Neuronal stem cell (in vitro differentiated cells): ENCODE measurements at regions not wholly inside any gene's neighbourhood (a gene's known extent, or its start where the extent isn't known, plus 50 kb on each side); places are given as distances from the start of the nearest gene placed in this dataset.

Source experiments
- DNase-seq: peaks from one replicate; pipeline ENCODE4 v3.0.0-alpha.2; 2013; ENCODE audit warnings: low spot score
- H2AFZ ChIP-seq: one replicate; pipeline ENCODE4 v1.6.1; 2013; ENCODE audit warnings: mild to moderate bottlenecking, low read length, inconsistent platforms
- H2AK5ac ChIP-seq: 2 replicates; pipeline ENCODE4 v1.6.1; 2013; ENCODE audit warnings: low read depth, mild to moderate bottlenecking, inconsistent platforms, low read length, moderate library complexity, mixed read lengths
- H2BK120ac ChIP-seq: 2 replicates; pipeline ENCODE4 v1.6.1; 2013; ENCODE audit warnings: low read depth, mild to moderate bottlenecking, inconsistent platforms, low read length, moderate library complexity, mixed read lengths
- H2BK12ac ChIP-seq: one replicate; pipeline ENCODE4 v1.6.1; 2013; ENCODE audit warnings: low read length, inconsistent platforms
- H2BK15ac ChIP-seq: 2 replicates; pipeline ENCODE4 v1.6.1; 2013; ENCODE audit warnings: mild to moderate bottlenecking, low read length, inconsistent platforms, mixed read lengths
- H2BK5ac ChIP-seq: one replicate; pipeline ENCODE4 v1.6.1; 2013; ENCODE audit warnings: inconsistent platforms, mild to moderate bottlenecking, low read length, moderate library complexity
- H3K14ac ChIP-seq: one replicate; pipeline ENCODE4 v1.6.1; 2013; ENCODE audit warnings: low read length, inconsistent platforms
- H3K18ac ChIP-seq: 2 replicates; pipeline ENCODE4 v1.6.1; 2013; ENCODE audit warnings: low read length, inconsistent platforms
- H3K23ac ChIP-seq: 2 replicates; pipeline ENCODE4 v1.6.1; 2013; ENCODE audit warnings: low read depth, mild to moderate bottlenecking, mixed read lengths, low read length, inconsistent platforms; ENCODE audit not compliant: poor library complexity
- H3K27ac ChIP-seq: replicated peaks from 3 replicates; pipeline ENCODE4 v1.5.1; 2013; ENCODE audit warnings: low read length, inconsistent platforms
- H3K27me3 ChIP-seq, 3 experiments: 2 replicates each; pipeline ENCODE4 v1.6.1; 2013; ENCODE audit warnings: low read length in 3 of 3, mild to moderate bottlenecking in 2 of 3, inconsistent platforms in 1 of 3, low read depth in 1 of 3, mixed read lengths in 1 of 3, moderate library complexity in 1 of 3; ENCODE audit not compliant: control insufficient read depth in 3 of 3, insufficient read depth in 3 of 3
- H3K36me3 ChIP-seq, 2 donors: replicated peaks in 1 of 2; 2 replicates each; pipeline ENCODE4 v1.6.1; 2013; ENCODE audit warnings: low read length in 2 of 2; ENCODE audit not compliant: control insufficient read depth in 2 of 2, insufficient read depth in 2 of 2
- H3K4ac ChIP-seq: 2 replicates; pipeline ENCODE4 v1.6.1; 2013; ENCODE audit warnings: inconsistent platforms, mild to moderate bottlenecking, low read length, moderate library complexity
- H3K4me1 ChIP-seq, 2 donors: 1 replicate in 1 of 2; 2 replicates in 1 of 2; pipeline ENCODE4 v1.6.1; 2013; ENCODE audit warnings: low read length in 2 of 2, low read depth in 1 of 2; ENCODE audit not compliant: control insufficient read depth in 2 of 2, insufficient read depth in 1 of 2
- H3K4me2 ChIP-seq: one replicate; pipeline ENCODE4 v1.6.1; 2013; ENCODE audit warnings: mild to moderate bottlenecking, low read length, inconsistent platforms; ENCODE audit not compliant: insufficient read depth, poor library complexity, severe bottlenecking
- H3K4me3 ChIP-seq, 2 donors: 2 replicates each; pipeline ENCODE4 v1.5.1; 2013; ENCODE audit warnings: low read length in 2 of 2, mild to moderate bottlenecking in 2 of 2, inconsistent platforms in 1 of 2, moderate library complexity in 1 of 2
- H3K79me1 ChIP-seq: one replicate; pipeline ENCODE4 v1.6.1; 2013; ENCODE audit warnings: low read depth, mild to moderate bottlenecking, inconsistent platforms, low read length, moderate library complexity
- H3K9ac ChIP-seq: one replicate; pipeline ENCODE4 v1.6.1; 2013; ENCODE audit warnings: mild to moderate bottlenecking, low read depth, low read length, inconsistent platforms; ENCODE audit not compliant: poor library complexity
- H3K9me3 ChIP-seq, 2 donors: replicated peaks in 1 of 2; 2 replicates each; pipeline versions ENCODE3 to v1.6.1; 2013; ENCODE audit warnings: low read length in 2 of 2, mild to moderate bottlenecking in 2 of 2, inconsistent platforms in 1 of 2, low read depth in 1 of 2, mixed read lengths in 1 of 2, moderate library complexity in 1 of 2; ENCODE audit not compliant: control insufficient read depth in 2 of 2, insufficient read depth in 1 of 2
- H4K8ac ChIP-seq: one replicate; pipeline ENCODE4 v1.6.1; 2013; ENCODE audit warnings: low read depth, mild to moderate bottlenecking, inconsistent platforms, low read length, moderate library complexity
- H4K91ac ChIP-seq: one replicate; pipeline ENCODE4 v1.6.1; 2013; ENCODE audit warnings: low read length, low read depth, mild to moderate bottlenecking, inconsistent platforms; ENCODE audit not compliant: poor library complexity
- WGBS, 2 donors: extraction: QIAGEN DNeasy Blood & Tissue Kit; methylation state at CpG; one replicate each; pipeline ENCODE4 v1.1.7; 2013; ENCODE audit warnings: missing lambda C conversion rate in 2 of 2, mixed read lengths in 1 of 2; ENCODE audit not compliant: insufficient read length in 2 of 2, insufficient replicate concordance in 1 of 2; ENCODE audit errors: extremely low coverage in 2 of 2; 5-methylcytosine and 5-hydroxymethylcytosine counted together

DNA sequence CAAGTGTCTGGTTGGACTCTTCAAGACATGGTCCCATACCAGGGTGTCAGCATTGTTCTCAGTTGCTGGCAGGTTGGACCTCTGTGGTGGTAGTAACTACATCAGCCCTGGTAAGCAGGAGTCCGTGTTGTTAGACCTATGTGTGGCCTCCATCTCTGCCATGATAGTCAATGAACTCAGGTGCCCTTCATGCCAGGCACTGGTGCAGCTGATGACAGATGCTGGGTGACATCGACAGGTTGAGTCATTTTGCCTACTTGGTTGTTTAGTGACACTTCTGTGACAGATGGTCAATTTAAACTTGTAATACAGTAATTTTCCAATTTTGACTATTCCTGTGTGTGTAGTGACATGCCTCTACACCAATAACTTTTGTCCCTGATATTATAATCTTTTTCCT, 189.7 kb downstream of the SP3 start:
- H4K8ac ChIP-seq: no peak overlapping the region
- H3K23ac ChIP-seq: no peak overlapping the region
- no peaks in the 10 kb centered on the region for H3K36me3 ChIP-seq
- H3K4me1 ChIP-seq: peaks cover 5 to 8% of the 10 kb centered on the region in 2 donors
- H2AFZ ChIP-seq: no peak overlapping the region
- no peaks in the 10 kb centered on the region for H3K79me1 ChIP-seq
- no peak overlapping the region for H3K18ac ChIP-seq
- H4K91ac ChIP-seq: no peak overlapping the region
- H3K9me3 ChIP-seq: no peaks in the 10 kb centered on the region
- H2BK120ac ChIP-seq: no peak overlapping the region
- WGBS, 2 donors: no CpG with 5 or more reads among the region's 2 CpGs
- H3K27me3 ChIP-seq: no peaks in the 10 kb centered on the region
- H2AK5ac ChIP-seq: no peak overlapping the region
- no peak overlapping the region for H3K14ac ChIP-seq
- H2BK15ac ChIP-seq: no peak overlapping the region
- H3K4me3 ChIP-seq: no peak overlapping the region
- H3K4me2 ChIP-seq: no peak overlapping the region
- no peak overlapping the region for H3K9ac ChIP-seq
- H3K27ac ChIP-seq: no peak overlapping the region
- no peak for DNase-seq
- H2BK12ac ChIP-seq: no peak overlapping the region
- no peak overlapping the region for H3K4ac ChIP-seq
- no peak overlapping the region for H2BK5ac ChIP-seq

DNA sequence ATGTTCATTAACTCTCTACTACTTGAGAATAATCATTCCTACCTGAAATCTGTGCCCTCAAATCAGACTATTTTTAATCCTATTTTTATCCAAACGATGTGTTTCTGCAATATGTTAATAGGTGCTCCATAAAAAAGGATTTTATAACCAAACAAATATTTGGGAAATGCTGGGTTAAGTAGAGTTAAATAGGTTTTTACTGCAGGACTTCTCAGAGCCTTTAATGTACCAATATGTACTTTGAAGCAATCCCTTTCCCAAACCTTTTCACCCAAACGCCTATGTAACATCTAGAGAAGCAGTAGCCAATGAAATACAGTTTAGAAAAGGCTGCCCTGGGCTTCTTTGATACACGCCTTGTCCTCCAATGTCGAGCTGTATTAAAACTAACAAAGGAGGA, 182.5 kb downstream of the SP3 start:
- H3K4me1 ChIP-seq: peaks cover 2 to 5% of the 10 kb centered on the region in 2 donors
- no peak overlapping the region for H3K23ac ChIP-seq
- H4K8ac ChIP-seq: no peak overlapping the region
- H4K91ac ChIP-seq: no peak overlapping the region
- no peak overlapping the region for H3K9ac ChIP-seq
- H3K27ac ChIP-seq: no peak overlapping the region
- H2BK15ac ChIP-seq: no peak overlapping the region
- no peak overlapping the region for H3K14ac ChIP-seq
- no CpG with 5 or more reads among the region's 4 CpGs for WGBS, 2 donors
- H2BK120ac ChIP-seq: no peak overlapping the region
- no peak overlapping the region for H3K18ac ChIP-seq
- no peak overlapping the region for H2BK12ac ChIP-seq
- no peak overlapping the region for H2AFZ ChIP-seq
- no peak overlapping the region for H2AK5ac ChIP-seq
- no peaks in the 10 kb centered on the region for H3K9me3 ChIP-seq
- H3K27me3 ChIP-seq: no peaks in the 10 kb centered on the region
- DNase-seq: no peak
- H3K4me2 ChIP-seq: no peak overlapping the region
- H2BK5ac ChIP-seq: no peak overlapping the region
- no peak overlapping the region for H3K4me3 ChIP-seq
- H3K79me1 ChIP-seq: no peaks in the 10 kb centered on the region
- H3K36me3 ChIP-seq: no peaks in the 10 kb centered on the region
- no peak overlapping the region for H3K4ac ChIP-seq

DNA sequence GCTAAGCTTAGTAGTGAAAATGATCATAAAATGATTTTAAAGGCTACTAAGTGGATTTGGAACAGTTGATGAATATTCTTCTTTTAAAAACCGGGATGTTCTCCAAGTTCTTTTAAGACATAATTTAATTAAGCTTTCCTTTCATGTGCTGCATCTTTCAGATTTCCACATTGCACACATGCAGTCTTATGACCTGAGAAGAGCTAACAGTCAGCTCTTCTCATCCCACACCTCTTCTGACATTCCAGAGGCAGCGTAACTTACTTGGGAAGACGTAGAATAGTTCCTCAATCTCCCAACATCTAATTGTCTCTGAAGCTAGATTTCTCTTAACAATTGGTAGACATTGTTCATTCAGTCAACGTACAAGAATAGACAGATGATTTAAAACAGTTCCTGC, 181.8 kb downstream of the SP3 start:
- no CpG with 5 or more reads among the region's 4 CpGs for whole genome bisulfite sequencing, 2 donors
- no peak overlapping the region for H3K9ac ChIP-seq
- H2BK120ac ChIP-seq: no peak overlapping the region
- H3K14ac ChIP-seq: no peak overlapping the region
- no peak overlapping the region for H2AK5ac ChIP-seq
- H2BK12ac ChIP-seq: no peak overlapping the region
- no peak overlapping the region for H2BK5ac ChIP-seq
- H3K18ac ChIP-seq: no peak overlapping the region
- no peaks in the 10 kb centered on the region for H3K27me3 ChIP-seq
- H2BK15ac ChIP-seq: no peak overlapping the region
- no peak overlapping the region for H2AFZ ChIP-seq
- H3K4me1 ChIP-seq: peaks cover 2 to 5% of the 10 kb centered on the region in 2 donors
- H3K9me3 ChIP-seq: no peaks in the 10 kb centered on the region
- no peak overlapping the region for H3K23ac ChIP-seq
- H3K4me2 ChIP-seq: no peak overlapping the region
- no peak overlapping the region for H3K4me3 ChIP-seq
- no peak overlapping the region for H3K4ac ChIP-seq
- H3K27ac ChIP-seq: no peak overlapping the region
- no peaks in the 10 kb centered on the region for H3K36me3 ChIP-seq
- no peak for DNase-seq
- no peaks in the 10 kb centered on the region for H3K79me1 ChIP-seq
- no peak overlapping the region for H4K91ac ChIP-seq
- H4K8ac ChIP-seq: no peak overlapping the region

DNA sequence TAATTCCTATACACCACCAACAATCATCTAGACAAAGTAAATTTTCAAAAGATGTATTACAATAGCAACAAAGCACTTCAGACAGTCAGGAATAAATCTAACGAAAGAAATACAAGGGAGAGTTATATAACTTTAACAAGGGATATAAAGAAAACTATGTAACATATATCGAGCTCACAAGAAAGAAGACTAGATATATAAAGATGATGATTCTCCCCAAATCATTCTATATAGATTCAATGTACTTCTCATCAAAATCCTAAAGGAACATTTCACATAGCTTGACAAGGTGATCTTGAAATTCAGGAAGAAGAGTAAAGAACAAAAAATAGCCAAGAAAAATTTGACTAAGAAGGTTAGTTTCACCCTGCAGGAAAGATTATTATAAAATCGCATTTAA, 179.4 kb downstream of the SP3 start:
- H4K8ac ChIP-seq: no peak overlapping the region
- H2AK5ac ChIP-seq: no peak overlapping the region
- H3K18ac ChIP-seq: no peak overlapping the region
- no peak overlapping the region for H3K4ac ChIP-seq
- WGBS, 2 donors: no CpG with 5 or more reads among the region's 3 CpGs
- no peak overlapping the region for H3K4me2 ChIP-seq
- H3K79me1 ChIP-seq: no peaks in the 10 kb centered on the region
- H3K9me3 ChIP-seq: no peaks in the 10 kb centered on the region
- no peaks in the 10 kb centered on the region for H3K36me3 ChIP-seq
- H2BK120ac ChIP-seq: no peak overlapping the region
- no peak overlapping the region for H2BK12ac ChIP-seq
- no peak overlapping the region for H3K9ac ChIP-seq
- no peak overlapping the region for H2BK5ac ChIP-seq
- H3K4me3 ChIP-seq: no peak overlapping the region
- peaks cover 2 to 5% of the 10 kb centered on the region in 2 donors for H3K4me1 ChIP-seq
- no peak overlapping the region for H4K91ac ChIP-seq
- no peak overlapping the region for H2BK15ac ChIP-seq
- no peak overlapping the region for H3K14ac ChIP-seq
- no peak overlapping the region for H2AFZ ChIP-seq
- H3K23ac ChIP-seq: no peak overlapping the region
- no peak overlapping the region for H3K27ac ChIP-seq
- no peak for DNase-seq
- H3K27me3 ChIP-seq: no peaks in the 10 kb centered on the region
